Adrenal gland (tissue), 5 donors: ENCODE measurements at regions not wholly inside any gene's neighbourhood (a gene's known extent, or its start where the extent isn't known, plus 50 kb on each side); places are given as distances from the start of the nearest gene placed in this dataset.

Experiments
- POLR2A ChIP-seq, 2 donors: fragments of 450-650 bp; IDR thresholded peaks; one replicate each; pipeline ENCODE4 v1.6.1; 2017; ENCODE audit warnings: antibody characterized with exemption in 2 of 2, mild to moderate bottlenecking in 2 of 2, moderate library complexity in 1 of 2
- TF ChIP-seq, protein P1 (sequence below), 6 experiments: fragments of 450-650 bp in 4 of 6; fragments of 200-600 bp in 2 of 6; sonication (generic) in 1 of 6; IDR thresholded peaks; 1 replicate in 5 of 6; 2 replicates in 1 of 6; pipeline versions ENCODE4 v1.5.1 to v1.8.0; 2016 to 2021; ENCODE audit warnings: antibody characterized with exemption in 6 of 6, mild to moderate bottlenecking in 2 of 6, moderate library complexity in 1 of 6
- donor health status: DM: no; HTN: no; CAD: no.

DNA sequence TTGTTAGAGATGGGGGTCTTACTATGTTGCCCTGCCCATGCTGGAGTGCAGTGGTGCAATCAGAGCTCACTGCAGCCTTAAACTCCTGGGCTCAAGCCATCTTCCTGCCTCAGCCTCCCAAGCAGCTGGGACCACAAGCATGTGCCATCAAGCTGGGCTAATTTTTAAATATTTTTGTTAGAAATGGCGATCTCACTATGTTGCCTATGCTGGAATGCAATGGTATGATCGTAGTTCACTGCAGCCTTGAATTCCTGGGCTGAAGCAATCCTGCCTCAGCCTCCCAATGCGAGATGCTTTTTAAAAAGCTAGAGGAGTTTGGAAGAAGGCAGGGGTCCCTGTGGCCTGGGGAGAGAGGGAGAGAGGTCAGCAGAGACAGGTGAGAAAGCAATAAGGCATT is 600.1 kb upstream of the AUTS2 start:
- TF ChIP-seq, protein P1, sequence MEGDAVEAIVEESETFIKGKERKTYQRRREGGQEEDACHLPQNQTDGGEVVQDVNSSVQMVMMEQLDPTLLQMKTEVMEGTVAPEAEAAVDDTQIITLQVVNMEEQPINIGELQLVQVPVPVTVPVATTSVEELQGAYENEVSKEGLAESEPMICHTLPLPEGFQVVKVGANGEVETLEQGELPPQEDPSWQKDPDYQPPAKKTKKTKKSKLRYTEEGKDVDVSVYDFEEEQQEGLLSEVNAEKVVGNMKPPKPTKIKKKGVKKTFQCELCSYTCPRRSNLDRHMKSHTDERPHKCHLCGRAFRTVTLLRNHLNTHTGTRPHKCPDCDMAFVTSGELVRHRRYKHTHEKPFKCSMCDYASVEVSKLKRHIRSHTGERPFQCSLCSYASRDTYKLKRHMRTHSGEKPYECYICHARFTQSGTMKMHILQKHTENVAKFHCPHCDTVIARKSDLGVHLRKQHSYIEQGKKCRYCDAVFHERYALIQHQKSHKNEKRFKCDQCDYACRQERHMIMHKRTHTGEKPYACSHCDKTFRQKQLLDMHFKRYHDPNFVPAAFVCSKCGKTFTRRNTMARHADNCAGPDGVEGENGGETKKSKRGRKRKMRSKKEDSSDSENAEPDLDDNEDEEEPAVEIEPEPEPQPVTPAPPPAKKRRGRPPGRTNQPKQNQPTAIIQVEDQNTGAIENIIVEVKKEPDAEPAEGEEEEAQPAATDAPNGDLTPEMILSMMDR (IDR thresholded peaks at IDR 0.05): no peak
- TF ChIP-seq POLR2A (IDR thresholded peaks at IDR 0.05): no peak
